Left ventricle myocardium superior (tissue), 1 donor: ENCODE measurements at regions not wholly inside any gene's neighbourhood (a gene's known extent, or its start where the extent isn't known, plus 50 kb on each side); places are given as distances from the start of the nearest gene placed in this dataset.

ENCODE experiments used
- ATAC-seq: fragments of 200-7000 bp; cut with Tn5 transposase; one replicate; pipeline ENCODE4 v1.9.1; 2020; ENCODE audit warnings: mild to moderate bottlenecking, moderate library complexity
- DNase-seq: peaks from one replicate; pipeline ENCODE4 v3.0.0-alpha.2; 2020
- intact Hi-C: fragments of 100-400 bp; cut with micrococcal nuclease; formaldehyde crosslinking; loops from one replicate; pipeline ENCODE4 v1.11.0; 2022
- donor health status: DM: no; HTN: yes; CAD: no; lungs with severe emphysema.

- DNase-seq: no peak
- intact Hi-C loops: no loop called here
- ATAC-seq: no peak
Observed at GRCh38 chr3:156620901-156621300, 53.5 kb upstream of the TIPARP start.

DNA sequence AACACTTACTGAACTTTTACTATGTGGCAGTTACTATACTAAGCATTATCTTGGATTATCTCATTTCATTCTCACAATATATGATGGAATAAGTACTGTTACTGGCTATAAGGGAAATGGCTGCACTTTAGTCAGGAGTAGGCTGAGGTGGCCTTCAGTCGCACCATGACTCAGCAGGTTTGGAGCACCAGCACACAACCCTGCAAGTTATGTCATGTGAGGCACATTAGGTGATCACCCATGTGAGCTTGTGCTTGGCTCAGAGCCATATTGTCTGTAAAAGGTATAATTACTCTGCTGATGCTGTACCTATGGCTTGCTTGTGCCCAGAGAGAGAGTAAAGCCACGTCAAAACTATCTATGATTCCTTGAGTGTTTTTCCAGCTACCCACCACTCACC, 54.1 kb upstream of the TIPARP start:
- intact Hi-C loops: no loop called here
- DNase-seq: no peak
- ATAC-seq: peak; percentile 19

- ATAC-seq (no peak), DNase-seq (no peak)
- intact Hi-C loops: no loop called here
Observed at GRCh38 chr3:156619376-156619775, 55.0 kb upstream of the TIPARP start.

DNA sequence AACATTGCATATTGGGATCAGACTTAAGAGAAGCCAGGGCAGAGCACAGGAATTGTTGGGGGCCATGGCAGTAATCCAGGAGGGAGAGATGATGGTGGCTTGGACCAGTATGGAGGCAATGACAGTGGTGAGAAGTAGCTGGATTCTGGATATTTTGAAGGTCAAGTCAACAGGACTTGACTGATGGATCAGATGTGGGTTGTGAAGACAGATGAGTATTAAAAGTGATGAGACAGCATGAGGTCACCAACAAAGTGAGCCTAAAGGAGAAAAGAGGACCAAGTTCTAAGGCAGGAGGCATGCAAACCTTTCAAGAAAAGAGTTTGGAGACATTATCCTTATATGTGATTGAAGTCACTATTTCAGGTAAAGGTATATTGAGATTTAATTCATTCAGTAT, 56.6 kb upstream of the TIPARP start:
- intact Hi-C loops: no loop called here
- ATAC-seq: no peak

DNA sequence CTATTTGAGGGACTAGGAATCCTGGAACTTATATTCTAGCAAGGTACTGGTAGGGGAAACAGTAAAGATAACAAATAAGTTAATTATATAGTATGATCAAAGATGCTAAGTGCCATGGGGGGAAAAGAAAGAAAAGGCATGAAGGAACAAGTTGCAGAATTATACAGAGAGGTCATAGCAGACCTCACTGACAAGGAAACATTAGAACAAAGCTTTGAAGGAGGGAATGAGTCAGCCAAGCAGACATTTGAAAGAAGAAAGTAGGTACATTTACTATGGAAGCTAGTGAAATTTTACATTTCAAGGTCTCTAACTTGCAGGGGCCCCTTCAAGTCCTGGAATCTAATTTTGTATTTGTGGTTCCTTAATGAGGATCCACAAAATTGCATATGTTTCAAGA, 57.2 kb upstream of the TIPARP start:
- intact Hi-C loops: no loop called here

More for the DNA sequence above, 56.6 kb upstream of the TIPARP start:
- DNase-seq: no peak

GRCh38 chr3:156615592-156616173, 58.7 kb upstream of the TIPARP start:
- intact Hi-C loops: no loop called here
- ATAC-seq (peak; percentile 89), DNase-seq (no peak)

More for the DNA sequence above, 57.2 kb upstream of the TIPARP start:
- no peak for ATAC-seq
- DNase-seq: no peak

DNA sequence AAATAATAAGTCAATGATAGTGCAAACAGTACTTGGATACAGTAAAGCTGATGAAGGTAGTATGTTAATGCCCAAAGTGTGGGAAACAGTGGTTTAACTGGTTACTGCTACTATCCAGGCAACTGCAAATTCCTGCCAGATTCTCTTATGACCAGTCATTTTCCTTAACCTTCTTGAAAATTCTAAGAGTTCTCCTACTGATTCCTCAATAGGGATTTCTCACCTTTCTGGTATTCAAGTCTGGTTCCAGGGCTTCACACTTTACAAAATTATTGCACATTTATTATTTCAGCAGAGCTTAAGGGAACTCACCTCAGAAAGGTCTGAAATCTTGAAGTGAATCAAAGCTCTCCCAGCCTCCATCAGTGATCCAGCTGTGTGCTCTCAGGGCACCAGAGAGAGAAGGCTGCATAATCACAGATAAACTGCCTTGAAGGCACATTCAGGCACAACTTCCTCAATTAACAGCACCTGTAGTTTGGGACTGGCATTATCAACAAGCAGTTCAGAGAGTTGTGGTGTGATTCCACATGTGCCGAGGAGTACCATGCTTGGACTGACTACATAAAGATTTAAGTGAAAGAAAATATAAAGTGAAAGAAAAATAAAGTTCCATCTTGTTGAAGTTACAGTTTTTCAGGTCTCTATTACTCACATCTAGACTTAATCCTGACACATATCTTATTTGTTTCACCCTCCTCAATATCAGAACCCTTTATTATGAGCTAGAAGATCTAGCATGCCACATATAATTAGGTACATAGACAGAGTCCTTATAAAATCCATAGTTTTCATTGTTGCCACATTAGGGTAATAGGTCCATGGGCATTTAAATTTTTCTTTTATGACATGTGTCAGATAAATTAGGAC, 59.5 kb upstream of the TIPARP start:
- intact Hi-C loops: no loop called here
- DNase-seq: no peak
- no peak for ATAC-seq

DNA sequence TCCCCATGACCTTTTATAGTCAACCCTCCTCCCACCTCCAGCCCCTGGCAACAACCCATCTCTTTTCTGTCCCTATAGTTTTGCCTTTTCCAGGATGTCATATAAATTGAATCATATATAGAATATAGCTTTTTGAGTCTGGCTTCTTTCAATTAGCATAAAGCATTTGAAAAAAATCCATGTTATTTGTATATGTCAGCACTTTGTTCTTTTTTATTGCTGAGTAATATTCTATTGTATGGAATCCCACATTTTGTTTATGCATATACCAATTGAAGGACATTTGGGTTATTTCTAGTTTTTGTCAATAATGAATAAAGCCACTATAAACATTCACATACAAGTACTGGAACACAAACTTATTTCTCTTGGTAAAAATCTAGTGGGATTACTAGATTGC, 58.0 kb upstream of the SSR3 start:
- ATAC-seq (no peak), DNase-seq (no peak)
- intact Hi-C loops: no loop called here

- no peak for ATAC-seq
- intact Hi-C loops: no loop called here
Observed at GRCh38 chr3:156611870-156612494, 57.1 kb upstream of the SSR3 start.

DNA sequence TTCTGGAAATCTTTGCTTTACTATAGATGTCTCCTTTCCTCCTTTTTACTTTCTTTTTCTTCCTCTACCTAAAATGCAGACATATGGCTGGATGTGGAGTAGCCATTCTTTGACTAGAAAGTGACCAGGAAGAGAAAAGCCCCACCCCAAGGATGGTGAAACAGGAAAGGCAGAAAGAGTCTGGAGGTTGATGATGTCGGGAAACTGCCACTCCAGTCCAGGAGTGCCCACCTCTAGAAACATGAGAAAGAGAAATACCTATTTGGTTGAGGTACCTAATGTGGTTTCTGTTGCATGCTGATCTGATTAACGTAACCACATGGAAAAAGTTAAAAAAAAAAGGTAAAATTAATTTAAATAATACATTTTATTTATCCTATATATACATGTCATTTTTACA, 55.2 kb upstream of the SSR3 start:
- ATAC-seq (no peak), DNase-seq (no peak)
- intact Hi-C loops: no loop called here

More at GRCh38 chr3:156611870-156612494, 57.1 kb upstream of the SSR3 start:
- no peak for DNase-seq

- intact Hi-C loops: no loop called here
- DNase-seq (no peak), ATAC-seq (no peak)
Observed at GRCh38 chr3:156609546-156609945, 54.6 kb upstream of the SSR3 start.

DNA sequence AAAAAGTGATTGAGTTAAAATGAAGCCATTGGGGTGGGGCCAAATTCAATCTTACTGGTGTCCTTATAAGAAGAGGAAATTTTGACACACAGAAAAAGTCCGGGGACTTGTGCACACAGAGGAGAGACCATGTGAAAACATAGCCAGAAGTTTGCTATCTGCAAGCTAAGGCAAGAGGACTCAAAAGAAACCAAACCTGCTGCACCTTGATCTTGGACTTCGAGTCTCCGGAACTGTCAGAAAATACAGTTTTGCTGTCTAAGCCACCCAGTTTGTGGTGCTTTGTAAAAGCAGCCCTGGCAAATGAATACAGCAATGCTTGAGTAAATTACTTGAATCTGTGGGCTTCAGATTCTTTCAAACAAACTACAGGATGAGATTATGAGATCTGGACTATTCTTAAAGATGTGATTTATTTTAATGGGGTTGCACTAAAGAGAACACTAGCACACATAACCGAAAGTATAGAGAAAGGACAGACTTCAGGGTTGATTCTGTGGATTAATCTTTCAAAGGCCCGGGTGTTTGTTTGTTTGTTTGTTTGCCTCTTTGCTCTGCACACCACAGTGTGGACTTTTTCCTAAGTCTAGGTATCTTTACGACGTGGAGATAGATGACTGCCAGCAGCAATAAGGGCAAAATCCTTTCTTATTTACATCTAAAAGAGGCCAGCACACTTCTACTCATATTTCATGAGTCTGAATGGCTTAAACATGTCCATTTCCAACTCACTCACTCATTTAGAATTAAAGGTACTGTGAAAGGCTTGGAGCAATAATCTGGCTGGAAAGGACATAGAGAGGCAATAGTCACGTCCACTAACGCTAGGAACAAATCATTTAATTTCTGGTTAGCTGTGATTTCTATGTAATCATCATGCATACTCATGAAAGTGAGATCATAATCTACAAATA, 53.9 kb upstream of the SSR3 start:
- ATAC-seq (no peak), DNase-seq (no peak)
- intact Hi-C loops: no loop called here

- no peak for ATAC-seq
- intact Hi-C loops: no loop called here
- no peak for DNase-seq
Observed at GRCh38 chr3:156606729-156607128, 51.8 kb upstream of the SSR3 start.

DNA sequence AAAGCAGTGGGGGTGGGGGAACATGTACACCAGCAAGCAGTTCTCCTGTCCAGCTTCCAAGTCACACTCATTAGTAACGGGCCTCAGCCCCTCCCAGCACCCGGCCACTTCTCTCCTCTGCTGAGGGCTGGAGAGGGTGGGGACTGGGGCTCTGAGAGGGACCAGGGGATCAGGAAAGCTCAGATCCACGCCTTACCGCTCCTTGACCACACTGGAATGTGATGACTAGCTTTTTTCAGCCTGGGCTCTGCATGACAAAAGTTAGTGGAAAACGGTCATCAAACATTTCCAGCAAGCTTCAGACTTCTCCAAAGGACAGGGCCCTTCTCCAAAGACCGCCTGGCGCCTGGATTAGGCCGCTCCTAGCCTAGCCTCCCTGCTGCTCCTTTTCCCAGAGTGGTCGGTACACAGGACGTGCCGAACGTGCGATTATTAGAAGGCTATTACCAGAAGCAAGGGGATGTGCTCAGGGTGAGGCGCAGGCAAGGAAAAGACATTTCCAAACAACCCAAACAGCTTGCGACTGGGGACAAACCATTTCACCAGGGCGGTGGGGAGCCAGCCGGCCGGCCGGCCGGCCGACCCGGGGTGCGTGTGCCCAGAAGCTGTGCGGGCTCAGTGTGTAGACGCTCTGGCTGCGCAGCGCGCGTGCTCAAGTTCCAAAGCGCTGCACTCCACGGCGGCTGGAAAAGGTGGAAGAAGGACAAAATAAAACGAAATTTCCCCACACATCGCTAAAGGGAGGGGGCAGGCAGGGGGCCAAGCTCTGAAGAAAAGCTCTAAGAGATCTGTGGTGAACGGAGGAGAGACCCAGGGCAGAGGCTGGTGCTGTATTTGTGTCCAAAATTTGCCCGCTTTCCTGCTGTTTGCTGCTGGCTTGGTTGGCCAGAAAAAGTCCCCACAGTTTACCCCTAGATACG, 51.0 kb upstream of the SSR3 start:
- ATAC-seq (peak; percentile 89), DNase-seq (peak; percentile 64)
- intact Hi-C loops: no loop called here

- ATAC-seq (no peak), DNase-seq (no peak)
- intact Hi-C loops: no loop called here
Observed at GRCh38 chr3:156604642-156605144, 49.8 kb upstream of the SSR3 start.
